T-helper 9 cell (primary cell): ENCODE measurements at regions not wholly inside any gene's neighbourhood (a gene's known extent, or its start where the extent isn't known, plus 50 kb on each side); places are given as distances from the start of the nearest gene placed in this dataset.
"Not testable (repeated sequence)": the region's sequence is repeated elsewhere in the genome, so short reads cannot be mapped to it uniquely, and the experiment has no call there.

Source experiments
- DNase-seq: peaks from one replicate; pipeline ENCODE4 v3.0.0-alpha.2; 2020

DNA sequence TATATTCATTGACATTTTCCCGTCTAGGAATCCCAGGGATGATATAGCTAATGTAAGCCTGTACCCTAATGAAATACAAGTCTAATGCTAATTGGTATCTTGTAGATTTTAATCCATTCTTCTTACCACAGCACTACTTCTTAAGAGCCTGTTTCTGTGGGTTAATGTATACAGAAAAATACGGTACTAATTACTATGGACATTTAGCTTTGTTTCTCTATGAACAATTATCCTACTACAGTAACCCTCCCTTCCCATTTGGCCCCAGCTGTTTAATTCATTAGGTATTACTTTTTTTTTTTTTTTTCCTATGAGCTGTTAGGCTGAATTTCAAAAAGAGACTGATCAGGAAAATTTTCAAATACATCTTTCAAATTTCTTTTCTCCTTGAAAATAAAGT is 245.1 kb upstream of the SLC7A11 start:
- no peak for DNase-seq

DNA sequence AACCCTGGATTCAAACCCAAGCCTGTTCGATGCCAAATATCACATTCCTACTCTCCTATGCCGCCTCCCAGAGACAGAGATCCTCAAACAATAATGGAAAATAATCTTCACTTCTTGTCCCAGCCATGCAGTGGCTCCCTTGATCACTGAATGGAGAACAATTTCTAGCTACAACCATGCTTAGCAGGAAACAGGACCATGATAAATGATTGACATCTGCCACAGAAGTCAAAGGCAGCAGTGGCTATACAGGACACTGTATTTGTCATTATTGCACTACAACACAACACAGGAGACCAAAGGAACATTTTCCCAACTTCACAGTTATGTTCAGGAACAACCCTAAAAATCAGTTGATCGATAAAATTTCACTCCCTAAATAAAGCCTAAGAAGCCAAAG is 243.3 kb upstream of the SLC7A11 start:
- DNase-seq: no peak

DNA sequence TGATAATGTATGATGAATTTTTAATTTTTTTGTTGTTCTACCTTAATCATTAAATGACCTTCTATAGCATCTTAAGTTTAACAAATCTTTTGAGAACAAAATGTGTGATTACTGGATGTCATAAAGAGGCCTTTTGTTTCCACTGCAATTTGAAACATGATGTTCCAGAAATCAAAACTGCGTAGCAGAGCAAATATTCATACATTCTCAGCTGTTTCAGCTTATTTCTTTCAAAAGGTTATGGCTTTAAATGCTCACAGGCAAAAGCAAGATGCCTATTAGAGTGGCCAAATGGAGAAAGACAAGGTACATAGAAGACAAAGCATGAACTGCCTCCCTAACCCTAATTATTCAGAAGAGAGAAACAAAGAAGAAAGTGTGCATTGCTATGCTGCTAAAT is 233.0 kb upstream of the SLC7A11 start:
- no peak for DNase-seq

DNA sequence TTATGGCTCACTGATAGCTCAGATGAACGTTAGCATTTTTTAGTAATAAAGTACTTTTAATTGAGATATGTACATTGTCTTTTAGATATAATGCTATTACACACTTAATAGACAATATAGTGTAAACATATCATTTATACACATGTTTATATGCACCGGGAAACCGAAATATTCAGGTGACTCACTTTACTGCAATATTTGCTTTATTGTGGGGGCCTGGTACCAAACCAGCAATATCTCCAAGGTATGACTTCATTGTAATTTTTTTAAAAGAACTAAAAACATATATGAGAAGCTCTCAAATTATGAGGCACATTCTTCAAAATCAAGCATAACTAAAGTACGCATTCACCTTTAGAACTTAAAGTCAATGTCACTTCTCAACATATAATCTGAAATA is 231.2 kb upstream of the SLC7A11 start:
- DNase-seq: no peak

DNA sequence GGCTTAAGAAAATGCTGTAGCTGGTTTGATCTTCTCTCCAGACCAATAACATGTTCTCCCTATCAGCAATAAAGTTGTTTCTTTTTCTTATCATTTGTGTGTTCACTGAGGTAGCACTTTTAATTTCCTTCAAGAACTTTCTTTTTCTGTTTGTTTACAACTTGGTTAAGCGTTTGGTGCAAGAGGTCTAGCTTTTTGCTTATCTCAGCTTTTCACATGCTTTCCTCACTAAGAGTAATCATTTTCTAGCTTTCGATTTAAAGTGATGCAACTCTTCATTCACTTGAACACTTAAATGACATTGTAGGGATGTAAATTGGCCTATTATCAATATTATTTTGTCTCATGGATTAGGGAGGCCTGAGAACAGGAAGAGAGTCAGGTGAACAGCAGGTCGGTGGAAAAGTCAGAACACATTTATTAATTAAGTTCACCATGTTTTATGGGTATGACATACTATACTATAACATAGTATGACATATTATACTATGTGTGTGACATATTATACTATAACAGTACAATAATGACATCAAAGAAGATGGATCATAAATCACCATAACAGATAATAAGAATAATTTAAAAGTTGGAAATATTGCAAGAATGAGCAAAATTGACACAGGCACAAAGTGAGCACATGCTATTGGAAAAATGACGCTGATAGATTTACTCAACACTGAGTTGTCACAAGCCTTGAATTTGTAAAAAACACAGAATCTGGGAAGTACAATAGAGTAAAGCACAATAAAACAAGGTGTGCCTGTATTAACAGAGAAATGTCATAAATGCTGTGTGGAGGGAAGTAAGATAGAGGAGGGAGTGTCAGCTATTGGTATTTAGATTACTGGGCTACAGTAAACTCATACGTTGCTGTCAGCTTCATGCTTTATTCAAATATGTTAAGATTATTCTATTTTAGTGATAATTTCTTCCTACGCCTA is 218.6 kb upstream of the SLC7A11 start:
- DNase-seq: no peak

DNA sequence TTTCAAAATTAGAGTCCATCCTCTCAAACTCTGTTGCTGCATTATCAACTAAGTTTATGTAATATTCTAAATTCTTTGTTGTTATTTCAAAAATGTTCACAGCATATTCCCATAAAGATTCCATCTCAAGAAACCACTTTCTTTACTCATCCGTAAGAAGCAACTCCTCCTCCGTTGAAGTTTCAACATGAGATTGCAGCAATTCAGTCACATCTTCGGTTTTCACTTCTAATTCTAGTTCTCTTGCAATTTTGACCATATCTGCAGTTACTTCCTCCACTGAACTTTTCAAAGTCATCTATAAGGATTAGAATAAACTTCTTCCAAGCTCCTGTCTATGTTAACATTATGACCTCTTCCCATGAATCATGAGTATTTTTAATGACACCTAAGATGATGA is 216.6 kb upstream of the SLC7A11 start:
- DNase-seq: no peak

DNA sequence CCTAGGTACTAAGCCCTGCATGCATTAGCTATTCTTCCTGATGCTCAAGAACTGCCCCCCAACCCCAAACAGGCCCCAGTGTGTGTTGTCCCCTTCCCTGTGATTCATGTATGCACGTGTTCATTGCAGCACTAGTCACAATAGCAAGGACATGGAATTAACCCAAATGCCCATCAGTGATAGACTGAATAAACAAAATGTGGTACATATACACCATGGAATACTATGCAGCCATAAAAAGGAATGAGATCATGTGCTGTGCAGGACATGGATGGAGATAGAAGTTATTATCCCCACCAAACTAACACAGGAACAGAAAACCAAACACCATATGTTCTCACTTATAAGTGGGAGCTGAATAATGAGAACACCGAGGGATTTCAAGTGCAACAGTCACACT is 214.2 kb upstream of the SLC7A11 start:
- not testable (repeated sequence) for DNase-seq

DNA sequence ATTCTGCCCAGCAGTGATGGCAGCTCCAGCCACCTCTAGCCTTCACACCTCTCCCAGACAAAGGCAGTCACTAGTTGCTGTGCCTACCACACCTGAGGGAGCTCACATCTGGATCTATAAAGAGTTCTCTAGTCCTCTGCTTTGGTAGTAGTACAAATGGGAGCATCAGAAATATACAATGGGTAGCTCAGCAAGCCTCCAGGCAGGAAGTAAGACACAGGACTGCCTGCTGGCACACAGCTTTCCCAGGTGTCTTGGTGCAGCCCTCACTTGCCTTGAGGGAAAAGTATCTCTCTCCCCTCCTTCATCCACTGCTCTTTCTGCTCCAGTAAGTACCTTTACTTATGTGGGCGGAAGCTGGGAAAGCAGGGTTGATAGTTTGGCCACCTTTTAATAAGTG is 212.9 kb upstream of the SLC7A11 start:
- DNase-seq: no peak

DNA sequence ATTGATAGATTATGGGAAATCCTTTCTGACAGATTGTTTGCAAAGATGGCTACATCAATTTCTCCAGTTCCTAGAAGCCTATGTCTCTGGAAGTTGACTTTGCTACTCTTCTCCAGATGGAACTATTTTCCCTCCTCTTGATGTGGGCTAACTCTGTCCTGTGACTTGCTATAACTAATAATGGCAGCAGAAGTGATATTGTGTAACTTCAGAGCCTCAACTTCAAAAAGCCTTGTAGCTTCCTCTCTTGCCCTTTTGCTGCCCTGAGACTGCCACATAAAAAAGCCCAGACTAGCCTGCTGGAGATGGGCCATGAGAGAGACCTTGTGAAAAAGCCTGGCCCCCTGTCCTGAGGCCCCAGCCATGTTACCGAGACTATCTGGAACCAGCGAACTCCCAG is 210.7 kb upstream of the SLC7A11 start:
- no peak for DNase-seq

DNA sequence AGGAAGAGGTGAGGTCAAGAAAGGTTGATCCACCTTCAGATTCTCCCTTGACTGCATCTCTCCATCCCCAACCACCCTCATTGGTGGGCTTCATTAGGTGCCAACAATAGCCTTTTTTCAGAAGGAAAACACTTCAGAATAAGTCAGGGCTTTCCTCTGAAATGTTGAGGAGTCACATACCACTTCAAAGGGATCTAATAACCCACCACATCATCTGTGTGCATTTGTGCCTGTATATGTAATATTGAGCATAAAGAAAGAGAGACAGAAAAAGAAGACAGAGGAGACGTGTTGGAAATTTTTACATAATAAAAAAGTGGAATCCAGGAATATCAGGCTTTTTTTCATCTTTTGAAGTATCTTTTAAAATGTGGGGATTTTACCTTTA is 209.1 kb upstream of the SLC7A11 start:
- DNase-seq: no peak

DNA sequence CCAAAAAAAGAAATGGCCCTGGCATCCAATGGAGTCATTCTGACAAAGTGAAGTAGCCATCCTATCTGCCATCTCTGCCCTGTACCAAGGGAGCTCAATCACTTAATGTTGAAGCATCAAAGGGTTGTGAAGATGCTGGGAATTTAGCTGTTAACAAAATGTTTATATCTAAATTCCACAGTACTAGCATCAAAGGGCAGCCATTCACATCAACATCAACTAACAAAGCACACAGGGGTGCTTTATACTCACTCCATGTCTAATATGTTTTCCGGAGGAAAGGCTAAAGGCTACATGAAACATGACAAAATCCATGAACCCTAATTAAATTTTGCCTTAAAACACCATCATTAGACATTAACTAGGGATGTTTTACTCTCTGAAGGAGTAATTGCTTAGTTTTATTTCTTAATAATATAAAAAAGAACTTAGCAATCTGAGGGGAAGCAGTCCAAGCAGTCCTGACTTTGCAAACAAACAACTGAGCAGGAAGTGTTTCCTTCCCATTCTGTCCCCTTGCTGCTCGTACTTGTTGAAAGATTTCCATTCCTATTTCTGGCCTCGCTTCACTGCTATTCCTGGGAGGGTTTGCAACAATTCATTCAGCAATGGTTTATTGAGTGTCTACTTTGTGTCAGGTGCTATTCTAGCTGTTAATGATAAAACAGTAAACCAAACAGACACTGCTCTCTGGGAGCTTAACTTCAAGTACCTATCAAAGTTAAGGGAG is 208.6 kb upstream of the SLC7A11 start:
- DNase-seq: no peak

DNA sequence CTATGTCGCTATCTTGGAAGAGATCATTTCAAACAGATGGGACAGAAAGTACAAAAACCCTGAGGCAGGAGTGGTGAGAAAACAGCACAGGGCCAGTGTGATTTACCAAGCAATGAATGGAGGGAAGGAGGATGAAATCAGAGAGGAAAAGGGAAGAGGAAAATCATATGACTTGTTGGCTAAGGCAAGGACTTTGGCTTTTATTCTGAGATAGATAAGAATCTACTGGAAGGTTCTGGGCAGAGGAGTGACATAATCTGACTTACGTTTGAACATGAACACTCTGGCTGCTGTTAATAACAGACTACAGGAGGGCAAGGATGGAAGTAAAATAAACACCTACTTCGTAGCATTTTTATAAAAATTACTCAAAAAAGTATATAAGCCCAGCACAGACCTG is 207.8 kb upstream of the SLC7A11 start:
- DNase-seq: no peak

DNA sequence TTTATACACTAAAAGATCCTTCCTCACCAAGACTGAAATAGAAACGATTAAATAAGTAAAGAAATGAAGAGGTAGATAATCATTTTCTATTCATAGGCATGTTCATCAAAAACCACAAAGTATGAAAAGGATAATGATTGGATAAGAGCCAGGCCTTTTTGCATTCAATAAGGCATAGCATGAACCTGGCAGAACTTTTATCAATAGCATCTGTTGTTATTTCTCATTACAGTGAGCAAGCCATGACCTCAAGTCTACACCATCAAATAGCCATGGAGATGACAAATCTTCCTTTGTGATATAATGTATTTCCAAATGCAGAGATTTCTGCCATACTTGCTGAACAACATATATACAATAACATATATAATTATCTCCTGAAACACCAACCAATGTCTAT is 206.0 kb upstream of the SLC7A11 start:
- DNase-seq: no peak

DNA sequence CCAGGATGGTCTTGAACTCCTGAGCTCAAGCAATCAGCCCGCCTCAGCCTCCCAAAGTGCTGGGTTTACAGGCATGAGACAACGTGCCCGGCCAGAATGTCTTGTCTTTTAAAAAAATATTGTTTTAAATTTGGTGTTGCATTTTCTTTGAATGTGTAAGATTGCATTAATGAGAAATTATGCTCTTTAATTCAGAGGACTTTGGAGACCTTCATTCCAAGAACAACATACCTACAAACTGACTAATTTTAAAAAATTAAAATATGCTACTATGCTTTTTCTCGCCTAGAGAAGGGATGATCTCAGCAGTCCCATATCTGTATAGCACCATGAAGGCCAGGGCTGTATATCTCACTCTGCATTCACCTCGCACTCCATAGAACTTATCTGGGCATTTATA is 204.3 kb upstream of the SLC7A11 start:
- no peak for DNase-seq

DNA sequence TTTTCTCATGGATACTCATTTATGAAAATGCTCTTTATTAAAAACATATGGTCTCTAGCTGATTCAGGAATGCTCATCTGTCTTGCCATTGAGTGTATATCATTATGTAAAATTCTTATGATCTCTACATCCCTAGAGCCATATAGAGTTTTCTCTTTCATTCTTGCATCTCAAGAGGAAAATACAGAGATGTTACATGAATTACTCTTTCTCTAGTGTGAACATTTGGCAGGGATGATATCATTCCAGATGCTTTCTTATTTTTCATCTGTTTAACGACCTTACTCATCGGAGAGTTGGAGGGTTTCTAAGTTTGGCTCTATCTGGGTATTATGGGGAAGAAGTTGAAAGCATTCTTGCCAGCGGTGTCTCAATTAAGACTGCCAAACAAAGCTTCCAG is 202.9 kb upstream of the SLC7A11 start:
- no peak for DNase-seq

DNA sequence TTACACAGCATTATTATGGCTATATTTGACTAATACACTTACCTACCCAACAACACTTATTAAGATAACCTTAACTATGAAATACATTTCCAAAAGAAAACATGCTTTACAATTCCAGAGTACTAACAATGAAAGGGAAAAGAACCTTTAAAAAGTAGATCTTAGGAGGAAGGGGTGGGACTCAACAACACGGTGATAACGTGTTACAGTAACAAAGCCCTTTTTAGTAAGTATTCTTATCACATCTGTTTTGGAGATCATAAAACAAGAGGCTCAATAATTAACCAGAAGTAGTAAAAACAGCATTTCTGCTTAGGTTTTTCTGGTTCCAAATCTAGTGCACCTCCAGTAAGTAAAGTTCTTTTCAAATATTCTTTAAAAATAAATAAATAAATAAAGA is 202.1 kb upstream of the SLC7A11 start:
- no peak for DNase-seq

DNA sequence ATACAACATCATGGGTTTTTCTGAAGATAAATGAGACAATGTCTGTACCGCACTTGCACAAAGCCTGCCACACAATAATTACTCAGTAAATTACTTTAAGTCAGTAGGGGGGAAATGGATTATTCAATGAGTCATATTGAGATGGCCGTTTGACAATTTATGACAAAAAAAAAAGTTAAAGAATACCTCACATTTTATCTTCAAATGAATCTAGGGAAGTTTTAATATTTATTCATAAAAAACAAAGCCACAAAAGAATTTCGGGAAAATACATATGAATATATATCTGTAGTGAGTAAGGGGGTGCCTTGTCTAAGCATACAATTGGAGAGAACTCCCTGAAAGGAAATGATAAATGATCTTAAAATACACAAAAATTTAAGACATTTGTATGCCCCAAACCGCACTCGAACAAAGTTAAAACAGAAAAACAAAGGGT is 197.0 kb upstream of the SLC7A11 start:
- no peak for DNase-seq

DNA sequence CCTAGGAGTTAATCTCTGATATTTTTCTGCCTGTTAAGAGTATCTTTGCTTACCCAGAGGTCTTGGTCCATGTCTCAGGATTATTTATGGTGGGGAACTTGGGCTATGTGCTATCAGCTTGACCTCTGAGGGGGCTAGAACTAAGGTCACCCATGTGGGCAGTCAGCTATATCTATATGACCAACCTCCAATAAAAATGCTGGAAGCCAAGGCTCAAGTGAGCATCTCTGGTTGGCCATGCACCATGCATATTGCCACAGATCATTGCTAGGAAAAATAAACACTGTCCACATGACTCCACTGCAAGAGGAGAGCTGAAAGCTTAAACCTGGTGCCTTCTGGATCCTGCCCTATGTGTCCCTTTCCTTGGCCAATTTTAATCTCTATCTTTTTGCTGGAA is 196.5 kb upstream of the SLC7A11 start:
- no peak for DNase-seq

DNA sequence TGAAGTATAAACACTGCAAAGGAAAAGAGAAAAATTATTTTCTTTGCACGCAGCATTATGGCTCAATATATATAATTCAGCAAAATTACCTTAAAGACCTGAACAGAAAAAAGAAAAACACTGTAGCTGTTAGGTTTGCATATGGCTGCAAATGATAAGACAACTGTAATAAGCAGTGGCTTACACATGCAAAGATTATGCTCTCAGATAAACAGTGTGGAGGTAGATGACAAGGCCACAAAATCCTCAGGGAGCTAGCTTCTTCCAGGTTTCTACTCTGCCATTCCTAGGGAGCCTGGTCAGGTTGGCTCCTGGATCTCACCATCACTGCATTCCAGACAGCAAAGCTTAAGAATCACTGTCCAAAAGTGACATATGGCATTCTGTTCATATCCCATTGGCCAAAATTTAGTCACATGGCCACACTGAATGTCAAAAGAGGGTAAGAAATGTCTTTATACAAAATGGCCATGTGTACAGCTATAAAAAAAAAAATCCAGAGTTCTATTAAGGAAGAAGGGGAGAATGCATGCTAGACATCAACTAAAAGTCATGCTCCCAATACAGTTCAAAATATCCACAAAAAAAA is 195.2 kb upstream of the SLC7A11 start:
- no peak for DNase-seq

DNA sequence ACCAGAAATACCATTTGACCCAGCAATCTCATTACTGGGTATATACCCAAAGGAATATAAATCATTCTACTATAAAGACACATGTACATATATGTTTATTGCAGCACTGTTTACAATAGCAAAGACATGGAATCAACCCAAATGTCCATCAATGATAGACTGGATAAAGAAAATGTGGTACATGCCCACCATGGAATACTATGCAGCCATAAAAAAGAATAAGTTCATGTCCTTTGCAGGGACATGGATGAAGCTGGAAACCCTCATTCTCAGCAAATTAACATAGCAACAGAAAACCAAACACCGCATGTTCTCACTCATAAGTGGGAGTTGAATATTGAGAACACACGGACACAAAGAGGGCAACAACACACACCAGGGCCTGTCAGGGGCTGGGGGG is 193.6 kb upstream of the SLC7A11 start:
- DNase-seq: not testable (repeated sequence)

DNA sequence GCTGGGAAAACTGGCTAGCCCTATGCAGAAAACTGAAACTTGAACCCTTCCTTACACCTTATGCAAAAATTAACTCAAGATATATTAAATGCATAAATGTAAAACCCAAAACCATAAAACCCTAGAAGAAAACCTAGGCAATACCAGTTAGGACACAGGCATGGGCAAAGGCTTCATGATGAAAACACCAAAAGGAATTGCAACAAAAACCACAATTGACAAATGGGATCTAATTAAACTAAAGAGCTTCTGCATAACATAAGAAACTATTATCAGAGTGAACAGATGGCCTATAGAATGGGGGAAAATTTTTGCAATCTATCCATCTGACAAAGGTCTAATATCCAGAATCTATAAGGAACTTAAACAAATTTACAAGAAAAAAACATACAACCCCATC is 192.9 kb upstream of the SLC7A11 start:
- DNase-seq: not testable (repeated sequence)

DNA sequence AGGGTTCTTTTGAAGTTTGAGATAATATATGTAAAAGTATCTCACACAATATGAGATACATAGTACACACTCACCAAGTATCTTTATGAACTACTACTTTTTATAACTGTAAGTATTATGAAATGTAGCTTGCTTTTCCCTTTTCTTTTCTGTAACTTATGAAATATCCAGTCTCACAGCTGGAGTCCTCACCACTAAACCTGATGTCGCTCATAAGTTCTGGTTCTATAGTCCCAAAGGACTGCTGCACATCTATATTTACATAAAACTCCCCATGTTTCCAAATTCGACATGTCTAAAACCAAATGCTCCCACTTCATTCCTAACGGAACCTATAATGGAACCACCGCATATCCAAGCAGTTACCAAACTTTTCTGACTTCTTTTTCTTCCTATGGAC is 186.5 kb upstream of the SLC7A11 start:
- DNase-seq: no peak

DNA sequence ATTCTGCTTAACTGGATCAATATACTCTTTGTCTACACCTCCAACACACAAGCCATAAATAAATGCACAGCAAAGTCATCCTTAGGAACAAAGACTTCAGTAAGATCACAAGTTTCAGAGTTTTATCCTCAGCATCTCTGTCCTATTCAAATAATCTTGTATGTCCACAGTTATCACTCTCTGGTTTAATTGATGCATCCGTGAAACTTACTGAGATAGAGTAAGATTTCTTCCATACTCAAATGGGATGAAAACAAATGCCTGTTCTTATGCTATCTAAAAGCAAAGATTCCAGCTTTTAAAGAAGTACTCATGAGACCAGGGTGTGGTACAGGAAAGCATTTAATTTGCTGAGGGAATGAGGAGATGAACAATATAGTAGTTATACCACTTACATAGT is 184.6 kb upstream of the SLC7A11 start:
- no peak for DNase-seq

DNA sequence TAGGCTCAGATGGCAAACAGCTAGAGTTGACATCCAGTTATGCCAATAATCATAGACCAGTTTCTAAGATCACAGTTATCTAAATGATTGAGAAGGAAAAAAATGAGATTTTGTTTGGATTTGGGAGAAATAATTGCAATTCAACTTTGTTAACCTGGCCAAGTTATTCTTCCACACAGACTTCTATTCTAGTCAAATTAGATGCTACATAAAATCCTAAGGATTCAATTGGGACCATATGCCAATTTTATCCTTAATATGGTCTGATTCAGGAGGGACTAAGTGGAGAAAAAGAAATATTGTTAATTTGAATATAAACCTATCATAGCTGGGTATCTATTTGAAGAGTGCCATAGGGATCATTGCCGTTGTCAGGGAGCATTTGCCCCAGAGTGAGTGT is 178.3 kb upstream of the SLC7A11 start:
- no peak for DNase-seq
